Brain microvascular endothelial cell (primary cell): ENCODE measurements at regions not wholly inside any gene's neighbourhood (a gene's known extent, or its start where the extent isn't known, plus 50 kb on each side); places are given as distances from the start of the nearest gene placed in this dataset.
A peak's percentile ranks its signal among the peaks of the same experiment; 100 is the strongest.

Source experiments
- DNase-seq: peaks from one replicate; pipeline ENCODE4 v3.0.0-alpha.2; 2020
- H3K27ac ChIP-seq: fragments of 250-450 bp; sonication (Bioruptor Pico); 2 replicates; pipeline ENCODE4 v1.5.1; 2020; ENCODE audit warnings: mild to moderate bottlenecking, moderate library complexity
- H3K27me3 ChIP-seq: fragments of 250-450 bp; sonication (Bioruptor Pico); replicated peaks from 2 replicates; pipeline ENCODE4 v1.5.1; 2020; ENCODE audit warnings: mild to moderate bottlenecking
- H3K36me3 ChIP-seq: fragments of 250-450 bp; sonication (Bioruptor Pico); replicated peaks from 2 replicates; pipeline ENCODE4 v1.5.1; 2020; ENCODE audit warnings: mild to moderate bottlenecking
- H3K4me3 ChIP-seq: 2 replicates; pipeline ENCODE4 v1.5.1; 2011; ENCODE audit warnings: low read depth, mild to moderate bottlenecking, control low read depth, low read length, moderate library complexity
- in situ Hi-C: cut with HindIII; loops from 2 replicates; pipeline ENCODE4 v1.10.0; 2017; ENCODE audit warnings: low sequenced_read_pairs, low pct_ligation_motif_present
- TF ChIP-seq, protein P1 (sequence below): IDR thresholded peaks from 2 replicates; pipeline ENCODE4 v1.5.1; 2011; ENCODE audit warnings: low read depth, mild to moderate bottlenecking, moderate library complexity, low read length, control low read depth, inconsistent platforms; ENCODE audit errors: missing control alignments

GRCh38 chr10:4057725-4058513 lies 272.9 kb upstream of the KLF6 start:
- in situ Hi-C loops: no loop called here
- H3K4me3 ChIP-seq: no peak overlapping the region
- DNase-seq: no peak
- no peaks in the 10 kb centered on the region for H3K36me3 ChIP-seq
- H3K27me3 ChIP-seq: no peaks in the 10 kb centered on the region
- H3K27ac ChIP-seq: no peak overlapping the region
- TF ChIP-seq, protein P1, sequence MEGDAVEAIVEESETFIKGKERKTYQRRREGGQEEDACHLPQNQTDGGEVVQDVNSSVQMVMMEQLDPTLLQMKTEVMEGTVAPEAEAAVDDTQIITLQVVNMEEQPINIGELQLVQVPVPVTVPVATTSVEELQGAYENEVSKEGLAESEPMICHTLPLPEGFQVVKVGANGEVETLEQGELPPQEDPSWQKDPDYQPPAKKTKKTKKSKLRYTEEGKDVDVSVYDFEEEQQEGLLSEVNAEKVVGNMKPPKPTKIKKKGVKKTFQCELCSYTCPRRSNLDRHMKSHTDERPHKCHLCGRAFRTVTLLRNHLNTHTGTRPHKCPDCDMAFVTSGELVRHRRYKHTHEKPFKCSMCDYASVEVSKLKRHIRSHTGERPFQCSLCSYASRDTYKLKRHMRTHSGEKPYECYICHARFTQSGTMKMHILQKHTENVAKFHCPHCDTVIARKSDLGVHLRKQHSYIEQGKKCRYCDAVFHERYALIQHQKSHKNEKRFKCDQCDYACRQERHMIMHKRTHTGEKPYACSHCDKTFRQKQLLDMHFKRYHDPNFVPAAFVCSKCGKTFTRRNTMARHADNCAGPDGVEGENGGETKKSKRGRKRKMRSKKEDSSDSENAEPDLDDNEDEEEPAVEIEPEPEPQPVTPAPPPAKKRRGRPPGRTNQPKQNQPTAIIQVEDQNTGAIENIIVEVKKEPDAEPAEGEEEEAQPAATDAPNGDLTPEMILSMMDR: no peak

DNA sequence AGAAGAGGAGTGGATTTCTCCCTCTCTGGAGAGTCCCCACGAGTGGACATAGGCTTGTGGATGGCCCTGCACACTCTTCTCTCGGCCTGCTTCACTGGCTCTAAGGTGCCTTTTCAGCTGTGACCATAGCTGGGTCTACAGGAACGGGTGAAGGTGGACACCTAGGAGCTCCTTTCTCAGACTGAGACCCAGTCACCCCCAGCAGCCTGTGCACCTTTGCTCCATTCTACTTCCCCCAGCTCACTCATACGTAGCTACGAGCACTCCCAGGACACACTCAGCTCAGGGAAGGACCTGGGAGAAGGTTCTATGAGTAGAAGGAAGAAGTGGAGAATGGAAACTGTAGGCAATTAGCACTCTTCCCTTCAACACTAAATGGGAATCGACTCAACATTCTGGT lies 272.0 kb upstream of the KLF6 start:
- H3K27me3 ChIP-seq: no peaks in the 10 kb centered on the region
- TF ChIP-seq, protein P1: no peak
- in situ Hi-C loops: no loop called here

GRCh38 chr10:4054656-4055435 lies 269.8 kb upstream of the KLF6 start:
- Histone ChIP-seq H3K27me3 (no peaks in the 10 kb centered on the region), H3K27ac (no peak overlapping the region), H3K36me3 (no peaks in the 10 kb centered on the region), H3K4me3 (no peak overlapping the region)
- TF ChIP-seq, protein P1: no peak
- in situ Hi-C loops: no loop called here
- no peak for DNase-seq

More for the DNA sequence above, 272.0 kb upstream of the KLF6 start:
- Histone ChIP-seq H3K36me3 (no peaks in the 10 kb centered on the region), H3K4me3 (no peak overlapping the region), H3K27ac (no peak overlapping the region)
- no peak for DNase-seq

DNA sequence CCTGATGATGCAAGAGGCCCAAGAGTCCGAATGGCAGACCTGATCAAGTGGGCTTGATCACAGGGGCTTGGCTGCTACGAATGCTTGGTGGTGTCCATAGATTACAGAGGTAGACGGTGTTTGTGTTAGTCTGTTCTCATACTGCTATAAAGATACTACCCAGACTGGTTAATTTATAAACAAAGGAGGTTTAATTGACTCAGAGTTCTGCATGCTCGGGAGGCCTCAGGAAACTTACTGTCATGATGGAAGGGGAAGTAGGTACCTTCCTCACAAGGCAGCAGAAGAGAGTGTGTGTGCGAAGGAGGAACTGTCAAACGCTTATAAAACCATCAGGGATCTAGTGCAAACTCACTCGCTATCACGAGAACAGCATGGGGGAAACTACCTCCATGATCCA lies 268.9 kb upstream of the KLF6 start:
- Histone ChIP-seq H3K4me3 (no peak overlapping the region), H3K36me3 (no peaks in the 10 kb centered on the region), H3K27me3 (no peaks in the 10 kb centered on the region), H3K27ac (no peak overlapping the region)
- in situ Hi-C loops: no loop called here
- TF ChIP-seq, protein P1: no peak
- no peak for DNase-seq

- H3K4me3 ChIP-seq: peak overlapping the region; percentile 43
- in situ Hi-C loops: no loop called here
- peak overlapping the region; percentile 30 for H3K27ac ChIP-seq
- no peaks in the 10 kb centered on the region for H3K27me3 ChIP-seq
- TF ChIP-seq, protein P1: no peak
- H3K36me3 ChIP-seq: no peaks in the 10 kb centered on the region
- no peak for DNase-seq
Observed at GRCh38 chr10:4051641-4052151, 266.7 kb upstream of the KLF6 start.
